ENCODE measurements at regions not wholly inside any gene's neighbourhood (a gene's known extent, or its start where the extent isn't known, plus 50 kb on each side); places are given as distances from the start of the nearest gene placed in this dataset.

DNA sequence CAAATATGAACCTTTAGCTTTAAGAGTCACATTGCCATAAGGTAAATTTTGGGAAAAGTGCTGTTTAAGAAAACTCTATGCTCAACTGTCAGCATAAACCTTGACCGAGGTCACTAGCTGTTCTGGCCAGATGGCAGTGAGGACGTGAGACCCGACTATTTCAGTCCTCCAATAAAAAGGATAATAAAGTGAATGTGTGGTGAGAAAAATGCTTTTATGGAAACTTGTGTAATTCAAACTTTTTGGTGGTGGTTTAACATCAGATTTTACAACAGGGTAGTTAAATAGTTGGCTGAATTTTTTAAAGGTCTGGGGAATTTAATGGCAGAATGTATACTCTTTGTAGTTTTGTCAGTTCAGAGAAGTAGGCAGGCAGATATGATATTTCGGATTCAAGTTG, 391.1 kb downstream of the PMP22 start:
- DNase-seq, result no peak

DNA sequence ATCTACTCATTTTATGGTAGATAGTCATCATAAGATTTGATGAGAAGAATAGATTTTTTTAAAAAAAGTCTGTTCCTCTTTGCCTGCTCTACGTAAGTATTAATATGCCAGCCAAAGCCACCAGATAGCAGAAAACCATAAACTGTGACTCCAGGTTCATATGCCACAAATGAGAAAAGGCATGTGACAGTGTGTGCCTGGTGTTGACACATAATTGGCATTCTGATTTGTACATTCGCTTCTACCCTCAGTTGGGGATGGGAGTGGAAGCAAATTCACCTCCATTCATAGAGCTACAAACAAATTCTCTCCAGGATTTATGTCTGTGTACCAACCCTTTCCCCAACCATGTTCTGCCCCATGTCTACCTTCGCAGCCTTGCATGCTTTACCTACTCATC, 391.6 kb downstream of the PMP22 start:
- no peak for DNase-seq

- no peak for DNase-seq
Measured at GRCh38 chr17:14871921-14872320, 393.2 kb downstream of the PMP22 start.

DNA sequence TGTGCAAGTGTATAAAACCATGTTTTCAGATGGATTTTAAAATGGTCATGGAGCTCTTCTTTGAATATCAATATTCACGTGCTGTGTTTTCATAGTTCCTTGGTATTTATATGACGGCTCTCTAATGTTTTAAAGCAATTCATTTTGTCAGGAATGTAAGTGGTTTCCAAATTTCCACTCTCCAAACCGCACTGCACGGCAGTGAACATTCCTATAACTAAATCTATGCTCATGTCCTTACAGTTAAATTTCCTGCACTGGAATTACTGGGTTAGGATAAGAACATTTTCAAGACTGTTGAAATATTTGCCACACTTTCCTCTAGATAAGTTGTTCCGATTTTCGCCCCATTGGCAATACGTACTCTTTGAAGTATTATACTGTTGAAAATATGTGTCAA, 398.9 kb downstream of the PMP22 start:
- no peak for DNase-seq

- DNase-seq, result no peak
Measured at GRCh38 chr17:14864127-14864526, 401.0 kb downstream of the PMP22 start.

GRCh38 chr17:14859542-14859941, 405.6 kb downstream of the PMP22 start:
- DNase-seq, result no peak

DNA sequence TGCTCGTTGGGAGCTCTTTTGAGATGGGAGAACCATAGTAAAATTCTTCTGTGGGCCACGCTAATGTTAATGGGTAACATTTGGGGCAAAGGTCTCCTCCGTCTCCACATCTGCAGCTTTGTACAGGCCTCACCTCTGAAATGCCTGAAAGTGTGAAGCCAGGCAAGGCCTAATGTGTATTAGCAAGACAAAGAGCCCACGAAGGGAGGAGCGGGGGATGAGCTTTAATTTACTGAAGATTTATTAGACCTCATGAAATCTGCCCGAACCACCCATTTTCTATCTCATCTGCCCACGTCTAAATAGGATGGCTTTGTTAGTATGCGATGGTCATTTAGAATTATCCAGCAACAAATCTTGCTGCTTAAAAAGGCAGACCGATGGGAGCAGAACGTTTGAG, 408.9 kb downstream of the PMP22 start:
- no peak for DNase-seq

GRCh38 chr17:14854691-14855090, 410.4 kb downstream of the PMP22 start:
- no peak for DNase-seq

DNA sequence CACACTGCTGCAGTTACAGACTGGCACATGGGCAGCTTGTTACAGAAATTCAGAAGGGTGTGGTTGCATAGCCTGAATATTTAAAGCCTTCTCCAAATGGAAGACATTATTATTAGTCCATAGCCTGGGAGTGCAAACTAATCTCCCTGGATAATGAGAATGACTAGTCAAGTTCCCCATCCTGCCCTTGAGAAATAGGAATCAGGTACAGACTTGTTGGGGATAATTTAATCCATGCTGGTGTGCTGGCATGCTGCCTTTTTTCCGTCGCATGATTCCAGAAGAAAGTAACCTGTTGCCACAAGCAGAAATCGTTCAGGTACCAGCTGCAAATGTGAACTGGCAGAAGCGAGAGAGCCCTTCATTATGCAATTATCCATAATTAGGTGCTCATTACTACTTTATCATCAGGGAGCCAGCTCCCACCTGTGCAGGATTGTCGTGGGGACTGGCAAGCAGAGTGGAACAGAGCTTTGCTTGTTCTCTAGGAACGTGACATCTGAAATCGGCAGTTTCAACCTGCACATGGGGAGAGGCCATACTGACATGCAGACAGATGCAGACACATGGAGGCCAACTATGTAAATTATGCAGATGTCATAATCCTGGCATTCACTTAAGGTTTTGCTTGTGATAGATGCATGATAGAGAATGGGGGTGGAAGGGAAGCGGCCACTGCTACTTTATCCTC, 419.4 kb downstream of the PMP22 start:
- peak; percentile 71 for DNase-seq

GRCh38 chr17:14843086-14843795, 421.9 kb downstream of the PMP22 start:
- no peak for DNase-seq

DNA sequence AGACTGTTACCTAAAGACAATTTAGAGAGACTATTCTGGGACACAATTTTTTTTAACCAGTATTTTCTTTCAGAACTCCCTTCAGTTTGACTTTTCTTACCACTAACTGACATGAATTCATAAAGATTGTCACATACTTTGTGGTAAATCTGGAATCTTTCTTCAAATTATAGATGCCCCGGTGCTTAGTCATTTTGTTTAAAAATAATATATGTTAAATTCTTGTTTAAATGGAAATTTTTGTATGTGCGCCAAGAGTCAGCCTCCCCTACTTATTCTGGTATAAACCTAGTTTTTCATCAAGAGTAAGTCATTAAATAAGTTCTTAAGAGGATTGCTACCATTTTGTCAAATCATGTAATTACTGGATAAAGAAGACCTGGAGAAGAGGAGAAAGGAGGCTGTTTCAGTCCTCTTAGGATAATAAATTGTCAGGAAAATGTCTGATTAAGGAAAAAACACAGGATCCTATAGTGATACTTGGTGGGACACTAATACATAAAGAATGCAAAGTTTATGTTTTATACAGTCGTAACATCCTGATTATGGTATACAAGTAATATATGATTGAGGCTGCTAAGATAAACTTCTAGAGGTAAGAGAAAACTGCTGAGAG, 424.4 kb downstream of the PMP22 start:
- no peak for DNase-seq

DNA sequence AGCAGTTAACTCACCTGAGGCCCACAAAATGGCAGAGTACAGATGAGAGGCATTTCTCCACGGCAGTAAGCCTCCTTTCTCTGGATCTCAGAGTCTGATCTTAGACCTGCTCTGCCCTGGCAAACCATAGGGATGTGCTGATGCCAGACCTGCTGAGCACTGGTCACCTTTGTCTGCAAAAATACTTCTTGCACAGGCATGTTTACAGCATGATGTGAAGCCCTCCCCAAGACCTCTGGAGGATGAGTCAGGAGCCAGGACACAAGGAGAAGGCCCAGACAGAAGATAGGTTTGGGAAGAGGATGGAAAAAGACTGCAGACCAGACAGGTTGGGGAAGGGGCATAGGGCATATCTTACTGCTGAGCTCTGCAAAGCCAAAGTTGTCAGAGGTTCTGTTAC, 426.6 kb downstream of the PMP22 start:
- DNase-seq, result no peak

- DNase-seq, result no peak
Measured at GRCh38 chr17:14833201-14833785, 431.8 kb downstream of the PMP22 start.

GRCh38 chr17:14831491-14831890, 433.6 kb downstream of the PMP22 start:
- no peak for DNase-seq

- no peak for DNase-seq
Measured at GRCh38 chr17:14827396-14827919, 437.7 kb downstream of the PMP22 start.

DNA sequence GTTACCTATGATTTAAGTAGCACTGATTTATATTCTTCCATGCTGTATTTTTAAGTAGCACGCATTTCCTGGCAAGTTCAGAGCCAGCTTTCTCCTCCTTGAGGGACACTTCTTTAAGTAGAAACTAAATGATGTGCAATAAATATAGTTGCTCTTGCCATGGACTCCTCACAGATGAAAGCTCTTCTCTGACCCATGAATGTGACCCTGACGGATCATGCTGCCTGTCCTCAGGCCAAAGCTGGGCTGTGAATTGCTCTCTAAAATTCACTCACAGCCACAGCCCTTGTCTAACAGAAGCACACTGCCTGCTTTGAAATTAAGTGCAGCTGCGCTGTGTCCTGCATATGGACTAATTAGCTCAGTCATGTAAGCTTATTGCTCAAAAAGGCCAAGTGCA, 438.8 kb downstream of the PMP22 start:
- DNase-seq, result no peak

- DNase-seq, result no peak
Measured at GRCh38 chr17:14818469-14818868, 446.7 kb downstream of the PMP22 start.

DNA sequence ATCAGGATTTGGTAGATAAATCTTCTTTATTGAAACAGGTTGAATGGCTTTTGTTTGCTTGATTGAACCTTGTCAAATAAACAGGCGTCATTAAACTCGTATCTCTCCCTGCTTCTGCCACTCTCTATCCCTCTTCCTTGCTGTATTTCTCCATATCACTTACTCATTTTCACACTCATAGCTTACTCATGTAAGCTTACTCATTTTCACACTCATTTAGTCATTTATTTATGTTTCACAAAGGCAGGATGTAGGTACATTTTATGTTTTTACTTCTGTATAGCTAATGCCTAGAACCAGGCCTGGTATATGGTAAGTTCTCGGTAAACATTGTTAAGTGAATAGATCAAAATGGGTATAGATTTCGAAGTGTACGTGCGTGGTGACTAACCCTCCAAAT, 450.0 kb downstream of the PMP22 start:
- no peak for DNase-seq

- DNase-seq, result peak; percentile 2
Measured at GRCh38 chr17:14813649-14814370, 451.3 kb downstream of the PMP22 start.

DNA sequence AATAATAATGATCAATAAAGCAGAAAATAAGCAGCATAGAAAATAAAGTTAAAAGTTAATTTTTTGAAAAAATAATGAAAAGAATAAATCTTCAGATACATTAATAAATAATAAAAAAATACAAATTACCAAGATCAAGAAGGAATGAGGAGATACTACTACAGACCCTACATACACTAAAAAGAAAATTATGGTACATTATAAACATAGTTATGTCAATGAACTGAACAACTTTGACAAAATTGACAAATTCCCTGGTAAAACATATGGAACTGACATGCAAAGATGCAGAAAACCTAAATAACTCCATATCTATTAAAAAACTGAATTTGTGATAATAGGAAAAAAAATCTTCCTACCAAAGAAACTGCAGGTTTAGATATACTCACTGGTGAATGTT, 456.7 kb downstream of the PMP22 start:
- no peak for DNase-seq

- no peak for DNase-seq
Measured at GRCh38 chr17:14805348-14805747, 459.8 kb downstream of the PMP22 start.

GRCh38 chr17:14803826-14804225, 461.3 kb downstream of the PMP22 start:
- no peak for DNase-seq

DNA sequence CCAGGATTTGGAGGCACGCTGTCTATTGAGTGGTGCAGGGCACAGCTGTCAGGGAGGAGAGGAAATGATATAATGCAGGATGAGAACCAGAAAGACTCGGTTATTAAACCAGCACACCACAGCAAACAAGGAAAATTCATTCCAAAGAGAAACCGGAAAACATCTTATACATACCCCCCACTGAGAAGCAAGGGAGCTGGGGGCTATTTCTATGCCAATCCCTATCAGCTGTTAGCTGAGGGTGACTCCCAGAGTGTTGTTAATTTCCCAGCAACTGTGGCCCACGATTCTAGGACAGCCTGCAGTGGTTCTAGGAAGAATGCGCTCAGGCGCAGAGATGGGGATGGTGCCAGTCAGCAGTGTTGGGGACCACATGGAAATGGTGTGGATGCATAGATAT, 467.3 kb downstream of the PMP22 start:
- DNase-seq, result no peak

Data from NCI-H146 (cell line).